ENCODE measurements at regions not wholly inside any gene's neighbourhood (a gene's known extent, or its start where the extent isn't known, plus 50 kb on each side); places are given as distances from the start of the nearest gene placed in this dataset.

DNA sequence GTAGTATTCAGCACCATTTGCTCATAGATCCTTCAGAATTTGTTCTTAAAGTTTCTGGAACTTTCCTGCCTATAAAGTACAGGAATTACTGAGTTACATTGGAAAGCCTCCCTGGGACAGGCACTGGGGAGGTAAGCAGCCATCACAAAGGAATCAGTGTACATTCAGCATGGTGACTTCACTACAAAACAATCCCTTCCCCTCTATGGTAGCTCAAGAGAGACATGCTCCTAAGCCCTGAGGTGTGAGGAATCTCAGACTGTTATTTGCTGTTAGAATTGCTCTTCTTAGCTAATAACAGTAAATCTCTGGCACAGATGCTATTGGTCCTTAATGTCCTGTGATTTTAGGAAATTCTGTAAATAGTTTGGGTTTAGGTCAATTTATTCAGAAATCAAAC is 1898.0 kb upstream of the PCDH7 start:
- H3K79me2 ChIP-seq (ENCODE audit: control insufficient read depth, low read length), result no peaks in the 10 kb centered on the region
- H3K36me3 ChIP-seq (ENCODE audit: control insufficient read depth, low read length), result no peaks in the 10 kb centered on the region
- H3K4me1 ChIP-seq (ENCODE audit: control insufficient read depth, low read length), result no peaks in the 10 kb centered on the region
- no peak overlapping the region for H3K4me2 ChIP-seq (ENCODE audit: low read length)
- no peaks in the 10 kb centered on the region for H4K20me1 ChIP-seq (ENCODE audit: control insufficient read depth, insufficient read depth, low read depth, low read length)
- H3F3A ChIP-seq (ENCODE audit: control insufficient read depth, insufficient read depth), result no peaks in the 10 kb centered on the region
- H3K9me2 ChIP-seq (replicated peaks; ENCODE audit: control insufficient read depth, low read length), result no peaks in the 10 kb centered on the region
- H3K27me3 ChIP-seq (ENCODE audit: control insufficient read depth, low read length), result no peaks in the 10 kb centered on the region
- TF ChIP-seq EZH2phosphoT487 (IDR thresholded peaks at IDR 0.05; ENCODE audit: borderline replicate concordance, low read length), result no peak
- TF ChIP-seq, protein P1, sequence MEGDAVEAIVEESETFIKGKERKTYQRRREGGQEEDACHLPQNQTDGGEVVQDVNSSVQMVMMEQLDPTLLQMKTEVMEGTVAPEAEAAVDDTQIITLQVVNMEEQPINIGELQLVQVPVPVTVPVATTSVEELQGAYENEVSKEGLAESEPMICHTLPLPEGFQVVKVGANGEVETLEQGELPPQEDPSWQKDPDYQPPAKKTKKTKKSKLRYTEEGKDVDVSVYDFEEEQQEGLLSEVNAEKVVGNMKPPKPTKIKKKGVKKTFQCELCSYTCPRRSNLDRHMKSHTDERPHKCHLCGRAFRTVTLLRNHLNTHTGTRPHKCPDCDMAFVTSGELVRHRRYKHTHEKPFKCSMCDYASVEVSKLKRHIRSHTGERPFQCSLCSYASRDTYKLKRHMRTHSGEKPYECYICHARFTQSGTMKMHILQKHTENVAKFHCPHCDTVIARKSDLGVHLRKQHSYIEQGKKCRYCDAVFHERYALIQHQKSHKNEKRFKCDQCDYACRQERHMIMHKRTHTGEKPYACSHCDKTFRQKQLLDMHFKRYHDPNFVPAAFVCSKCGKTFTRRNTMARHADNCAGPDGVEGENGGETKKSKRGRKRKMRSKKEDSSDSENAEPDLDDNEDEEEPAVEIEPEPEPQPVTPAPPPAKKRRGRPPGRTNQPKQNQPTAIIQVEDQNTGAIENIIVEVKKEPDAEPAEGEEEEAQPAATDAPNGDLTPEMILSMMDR (IDR thresholded peaks at IDR 0.05; ENCODE audit: low read depth, low read length, poor library complexity, severe bottlenecking), result no peak
- no peaks in the 10 kb centered on the region; the same call in 1 of the 2 replicates for H3K9me3 ChIP-seq (ENCODE audit: control insufficient read depth, insufficient read depth, low read length)
- H3K27ac ChIP-seq (ENCODE audit: low read depth, low read length), result no peak overlapping the region
- H3K4me3 ChIP-seq (ENCODE audit: low read length), result no peak overlapping the region

DNA sequence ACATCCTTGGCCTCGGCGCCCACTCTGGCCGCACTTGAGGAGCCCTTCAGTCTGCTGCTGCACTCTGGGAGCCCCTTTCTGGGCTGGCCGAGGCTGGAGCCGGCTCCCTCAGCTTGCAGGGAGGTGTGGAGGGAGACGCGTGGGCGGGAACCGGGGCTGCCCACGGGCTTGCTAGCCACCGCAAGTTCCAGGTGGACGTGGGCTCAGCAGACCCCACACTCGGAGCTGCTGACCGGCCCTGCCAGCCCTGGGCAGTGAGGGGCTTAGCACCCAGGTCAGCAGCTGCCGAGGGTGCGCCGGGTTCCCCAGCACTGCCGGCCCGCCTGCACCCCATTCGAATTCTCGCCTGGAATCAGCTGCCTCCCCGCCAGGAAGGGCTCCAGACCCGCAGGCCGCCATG is 1892.3 kb upstream of the PCDH7 start:
- no peak overlapping the region for H3K4me3 ChIP-seq (ENCODE audit: low read length)
- no peaks in the 10 kb centered on the region for H3K36me3 ChIP-seq (ENCODE audit: control insufficient read depth, low read length)
- H3K4me2 ChIP-seq (ENCODE audit: low read length), result no peak overlapping the region
- H4K20me1 ChIP-seq (ENCODE audit: control insufficient read depth, insufficient read depth, low read depth, low read length), result no peaks in the 10 kb centered on the region
- no peak overlapping the region for H3K27ac ChIP-seq (ENCODE audit: low read depth, low read length)
- H3K9me3 ChIP-seq (ENCODE audit: control insufficient read depth, insufficient read depth, low read length), result no peaks in the 10 kb centered on the region; the same call in 1 of the 2 replicates
- H3K4me1 ChIP-seq (ENCODE audit: control insufficient read depth, low read length), result no peaks in the 10 kb centered on the region
- no peaks in the 10 kb centered on the region for H3K9me2 ChIP-seq (replicated peaks; ENCODE audit: control insufficient read depth, low read length)
- H3K79me2 ChIP-seq (ENCODE audit: control insufficient read depth, low read length), result no peaks in the 10 kb centered on the region
- TF ChIP-seq EZH2phosphoT487 (IDR thresholded peaks at IDR 0.05; ENCODE audit: borderline replicate concordance, low read length), result no peak
- TF ChIP-seq, protein P1 (IDR thresholded peaks at IDR 0.05; ENCODE audit: low read depth, low read length, poor library complexity, severe bottlenecking), result no peak
- no peaks in the 10 kb centered on the region for H3K27me3 ChIP-seq (ENCODE audit: control insufficient read depth, low read length)
- H3F3A ChIP-seq (ENCODE audit: control insufficient read depth, insufficient read depth), result no peaks in the 10 kb centered on the region

DNA sequence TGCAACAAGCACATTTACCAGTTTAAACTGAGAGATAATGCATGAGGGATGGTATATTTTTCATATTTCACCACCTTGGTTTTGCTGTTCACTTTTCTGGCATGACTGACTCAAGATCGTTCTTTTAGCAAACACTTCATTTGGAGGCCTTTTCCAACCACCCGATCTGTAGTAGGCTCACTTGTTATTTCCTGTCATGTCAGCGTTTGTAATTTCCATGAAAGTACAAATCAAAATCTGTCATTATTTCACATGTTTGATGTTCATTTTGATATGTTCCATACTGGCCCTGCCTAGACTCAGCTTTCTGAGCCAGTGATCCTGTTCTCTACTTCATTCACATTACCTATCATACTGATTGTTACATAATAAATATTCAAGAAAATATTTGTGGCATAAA is 1888.3 kb upstream of the PCDH7 start:
- H3K27me3 ChIP-seq (ENCODE audit: control insufficient read depth, low read length), result no peaks in the 10 kb centered on the region

More for the DNA sequence above, 1888.3 kb upstream of the PCDH7 start:
- Histone ChIP-seq H3K9me2 (replicated peaks; ENCODE audit: control insufficient read depth, low read length) (no peaks in the 10 kb centered on the region), H3K27ac (ENCODE audit: low read depth, low read length) (no peak overlapping the region), H3K79me2 (ENCODE audit: control insufficient read depth, low read length) (no peaks in the 10 kb centered on the region), H4K20me1 (ENCODE audit: control insufficient read depth, insufficient read depth, low read depth, low read length) (no peaks in the 10 kb centered on the region), H3K36me3 (ENCODE audit: control insufficient read depth, low read length) (no peaks in the 10 kb centered on the region), H3K4me3 (ENCODE audit: low read length) (no peak overlapping the region), H3K4me1 (ENCODE audit: control insufficient read depth, low read length) (no peaks in the 10 kb centered on the region), H3F3A (ENCODE audit: control insufficient read depth, insufficient read depth) (no peaks in the 10 kb centered on the region), H3K4me2 (ENCODE audit: low read length) (no peak overlapping the region), H3K9me3 (ENCODE audit: control insufficient read depth, insufficient read depth, low read length) (no peaks in the 10 kb centered on the region; the same call in 1 of the 2 replicates)
- TF ChIP-seq, protein P1 (IDR thresholded peaks at IDR 0.05; ENCODE audit: low read depth, low read length, poor library complexity, severe bottlenecking), result no peak

Measured in DOHH2 (cell line).